ENCODE measurements at regions not wholly inside any gene's neighbourhood (a gene's known extent, or its start where the extent isn't known, plus 50 kb on each side); places are given as distances from the start of the nearest gene placed in this dataset.

GRCh38 chr5:174589599-174589998 is 134.8 kb upstream of the MSX2 start:
- DNase-seq (ENCODE audit: low spot score in 2 of 2, unreplicated experiment in 2 of 2), result no peak
- no peak overlapping the region for H3K4me3 Mint-ChIP-seq
- H3K9me3 Mint-ChIP-seq, result peaks cover 17% of the 10 kb centered on the region
- TF ChIP-seq CTCF (IDR thresholded peaks at IDR 0.05; ENCODE audit: unreplicated experiment), result no peak
- H3K4me1 Mint-ChIP-seq, result peaks cover 13% of the 10 kb centered on the region
- H3K36me3 Mint-ChIP-seq, result peaks cover 4% of the 10 kb centered on the region
- H3K27ac Mint-ChIP-seq, result no peak overlapping the region
- H3K27me3 Mint-ChIP-seq (ENCODE audit: low read depth), result no peaks in the 10 kb centered on the region

GRCh38 chr5:174590820-174591219 is 133.6 kb upstream of the MSX2 start:
- Mint-ChIP-seq H3K9me3 (peaks cover 12% of the 10 kb centered on the region), H3K36me3 (peaks cover 4% of the 10 kb centered on the region), H3K27ac (no peak overlapping the region), H3K27me3 (ENCODE audit: low read depth) (no peaks in the 10 kb centered on the region), H3K4me3 (no peak overlapping the region), H3K4me1 (peaks cover 13% of the 10 kb centered on the region)
- DNase-seq (ENCODE audit: low spot score in 2 of 2, unreplicated experiment in 2 of 2), result no peak
- TF ChIP-seq CTCF (IDR thresholded peaks at IDR 0.05; ENCODE audit: unreplicated experiment), result no peak

DNA sequence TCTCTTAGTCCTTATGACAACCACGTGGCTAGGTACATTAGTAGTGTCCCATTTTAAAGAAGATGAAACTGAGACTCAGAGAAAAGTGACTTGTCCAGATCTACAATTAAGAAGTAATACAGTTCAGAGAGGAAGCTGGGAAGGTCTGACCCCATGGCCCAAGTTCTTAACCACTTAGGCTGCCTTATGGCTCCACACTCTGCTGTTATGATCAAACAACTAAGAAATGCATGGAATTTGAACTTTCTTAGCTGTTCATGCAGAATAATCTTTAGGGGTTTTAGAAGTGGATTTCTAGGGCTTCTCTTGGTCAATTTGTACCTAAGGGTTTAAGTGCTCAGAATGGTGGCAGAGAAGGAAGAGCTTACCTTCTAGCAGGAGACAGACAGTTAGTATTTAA is 128.0 kb upstream of the MSX2 start:
- H3K9me3 Mint-ChIP-seq, result peaks cover 7% of the 10 kb centered on the region
- H3K36me3 Mint-ChIP-seq, result no peaks in the 10 kb centered on the region
- H3K4me3 Mint-ChIP-seq, result no peak overlapping the region
- H3K4me1 Mint-ChIP-seq, result peaks cover 30% of the 10 kb centered on the region
- DNase-seq (ENCODE audit: low spot score in 2 of 2, unreplicated experiment in 2 of 2), result no peak
- no peaks in the 10 kb centered on the region for H3K27me3 Mint-ChIP-seq (ENCODE audit: low read depth)
- TF ChIP-seq CTCF (IDR thresholded peaks at IDR 0.05; ENCODE audit: unreplicated experiment), result no peak
- peak overlapping the region; percentile 86 for H3K27ac Mint-ChIP-seq

GRCh38 chr5:174599992-174600391 is 124.4 kb upstream of the MSX2 start:
- H3K9me3 Mint-ChIP-seq, result peaks cover 8% of the 10 kb centered on the region
- TF ChIP-seq CTCF (IDR thresholded peaks at IDR 0.05; ENCODE audit: unreplicated experiment), result no peak

GRCh38 chr5:174601946-174602345 is 122.4 kb upstream of the MSX2 start:
- no peak for TF ChIP-seq CTCF (IDR thresholded peaks at IDR 0.05; ENCODE audit: unreplicated experiment)
- Mint-ChIP-seq H3K9me3 (peaks cover 8% of the 10 kb centered on the region), H3K27me3 (ENCODE audit: low read depth) (no peaks in the 10 kb centered on the region), H3K36me3 (peaks cover 3% of the 10 kb centered on the region), H3K4me3 (no peak overlapping the region), H3K27ac (no peak overlapping the region), H3K4me1 (peaks cover 26% of the 10 kb centered on the region)
- no peak for DNase-seq (ENCODE audit: low spot score in 2 of 2, unreplicated experiment in 2 of 2)

More at GRCh38 chr5:174599992-174600391, 124.4 kb upstream of the MSX2 start:
- peak overlapping the region; percentile 2 for H3K27ac Mint-ChIP-seq
- H3K27me3 Mint-ChIP-seq (ENCODE audit: low read depth), result no peaks in the 10 kb centered on the region
- DNase-seq (ENCODE audit: low spot score in 2 of 2, unreplicated experiment in 2 of 2), result no peak
- H3K4me1 Mint-ChIP-seq, result peaks cover 26% of the 10 kb centered on the region
- H3K36me3 Mint-ChIP-seq, result peaks cover 3% of the 10 kb centered on the region
- peak overlapping the region; percentile 12 for H3K4me3 Mint-ChIP-seq

GRCh38 chr5:174606153-174606552 is 118.2 kb upstream of the MSX2 start:
- peaks cover 25% of the 10 kb centered on the region for H3K4me1 Mint-ChIP-seq
- no peak for TF ChIP-seq CTCF (IDR thresholded peaks at IDR 0.05; ENCODE audit: unreplicated experiment)
- H3K9me3 Mint-ChIP-seq, result peaks cover 8% of the 10 kb centered on the region
- H3K4me3 Mint-ChIP-seq, result no peak overlapping the region
- peaks cover 3% of the 10 kb centered on the region for H3K36me3 Mint-ChIP-seq
- DNase-seq (ENCODE audit: low spot score in 2 of 2, unreplicated experiment in 2 of 2), result no peak
- H3K27me3 Mint-ChIP-seq (ENCODE audit: low read depth), result no peaks in the 10 kb centered on the region
- H3K27ac Mint-ChIP-seq, result no peak overlapping the region
